ENCODE measurements at regions not wholly inside any gene's neighbourhood (a gene's known extent, or its start where the extent isn't known, plus 50 kb on each side); places are given as distances from the start of the nearest gene placed in this dataset.
"Not testable (repeated sequence)": the region's sequence is repeated elsewhere in the genome, so short reads cannot be mapped to it uniquely, and the experiment has no call there.

- H3K27ac ChIP-seq, result no peak overlapping the region
- DNase-seq, result no peak
- intact Hi-C loops (cut with DNase I), result no loop called here
- H3K9me3 ChIP-seq, result no peaks in the 10 kb centered on the region
- no peak overlapping the region for H3K4me3 ChIP-seq
- no peak for ATAC-seq
- no peaks in the 10 kb centered on the region for H3K36me3 ChIP-seq
- H3K27me3 ChIP-seq (ENCODE audit: low read depth), result no peaks in the 10 kb centered on the region
- TF ChIP-seq, protein P1, sequence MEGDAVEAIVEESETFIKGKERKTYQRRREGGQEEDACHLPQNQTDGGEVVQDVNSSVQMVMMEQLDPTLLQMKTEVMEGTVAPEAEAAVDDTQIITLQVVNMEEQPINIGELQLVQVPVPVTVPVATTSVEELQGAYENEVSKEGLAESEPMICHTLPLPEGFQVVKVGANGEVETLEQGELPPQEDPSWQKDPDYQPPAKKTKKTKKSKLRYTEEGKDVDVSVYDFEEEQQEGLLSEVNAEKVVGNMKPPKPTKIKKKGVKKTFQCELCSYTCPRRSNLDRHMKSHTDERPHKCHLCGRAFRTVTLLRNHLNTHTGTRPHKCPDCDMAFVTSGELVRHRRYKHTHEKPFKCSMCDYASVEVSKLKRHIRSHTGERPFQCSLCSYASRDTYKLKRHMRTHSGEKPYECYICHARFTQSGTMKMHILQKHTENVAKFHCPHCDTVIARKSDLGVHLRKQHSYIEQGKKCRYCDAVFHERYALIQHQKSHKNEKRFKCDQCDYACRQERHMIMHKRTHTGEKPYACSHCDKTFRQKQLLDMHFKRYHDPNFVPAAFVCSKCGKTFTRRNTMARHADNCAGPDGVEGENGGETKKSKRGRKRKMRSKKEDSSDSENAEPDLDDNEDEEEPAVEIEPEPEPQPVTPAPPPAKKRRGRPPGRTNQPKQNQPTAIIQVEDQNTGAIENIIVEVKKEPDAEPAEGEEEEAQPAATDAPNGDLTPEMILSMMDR (IDR thresholded peaks at IDR 0.05), result no peak
- no peaks in the 10 kb centered on the region for H3K4me1 ChIP-seq
Observed at GRCh38 chrX:55841962-55842752, 124.6 kb downstream of the RRAGB start.

GRCh38 chrX:55866779-55867178 is 149.2 kb downstream of the RRAGB start:
- intact Hi-C loops (cut with DNase I); H3K4me3 ChIP-seq; H3K27ac ChIP-seq; H3K36me3 ChIP-seq; DNase-seq; H3K27me3 ChIP-seq (ENCODE audit: low read depth); ATAC-seq; H3K9me3 ChIP-seq; H3K4me1 ChIP-seq: not testable (repeated sequence)

GRCh38 chrX:55867181-55867651 is 149.7 kb downstream of the RRAGB start:
- H3K4me1 ChIP-seq, result no peaks in the 10 kb centered on the region
- no peaks in the 10 kb centered on the region for H3K27me3 ChIP-seq (ENCODE audit: low read depth)
- TF ChIP-seq, protein P1 (IDR thresholded peaks at IDR 0.05), result no peak
- intact Hi-C loops (cut with DNase I), result no loop called here
- H3K9me3 ChIP-seq, result no peaks in the 10 kb centered on the region
- DNase-seq (no peak), ATAC-seq (no peak)
- H3K4me3 ChIP-seq, result no peak overlapping the region
- no peaks in the 10 kb centered on the region for H3K36me3 ChIP-seq
- H3K27ac ChIP-seq, result no peak overlapping the region

DNA sequence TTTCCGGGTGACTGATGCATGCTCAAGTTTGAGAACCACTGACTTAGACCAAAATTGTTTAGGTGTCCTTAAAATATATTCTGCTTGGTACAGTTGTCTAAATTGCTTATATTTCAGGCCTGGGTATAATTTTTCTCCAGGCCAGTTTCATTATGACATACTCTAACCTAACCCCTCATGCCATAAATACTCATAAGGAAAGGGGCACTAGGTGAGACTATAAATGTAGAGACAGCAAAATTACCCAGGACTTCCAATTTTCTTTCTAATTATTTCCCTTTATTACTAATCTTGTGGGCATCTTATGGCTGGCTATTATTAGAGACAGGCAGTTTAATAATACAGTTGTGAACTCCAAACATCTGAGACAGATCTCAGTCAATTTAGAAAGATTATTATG is 150.2 kb downstream of the RRAGB start:
- Histone ChIP-seq H3K4me3 (no peak overlapping the region), H3K9me3 (no peaks in the 10 kb centered on the region), H3K27me3 (ENCODE audit: low read depth) (no peaks in the 10 kb centered on the region), H3K27ac (no peak overlapping the region), H3K4me1 (no peaks in the 10 kb centered on the region), H3K36me3 (no peaks in the 10 kb centered on the region)
- DNase-seq, result no peak
- ATAC-seq, result no peak
- intact Hi-C loops (cut with DNase I), result no loop called here
- TF ChIP-seq, protein P1 (IDR thresholded peaks at IDR 0.05), result no peak

- no peak for ATAC-seq
- no peaks in the 10 kb centered on the region for H3K36me3 ChIP-seq
Observed at GRCh38 chrX:55874807-55875206, 157.3 kb downstream of the RRAGB start.

GRCh38 chrX:55883541-55883940 is 166.0 kb downstream of the RRAGB start:
- H3K27me3 ChIP-seq (ENCODE audit: low read depth), result not testable (repeated sequence)

More at GRCh38 chrX:55874807-55875206, 157.3 kb downstream of the RRAGB start:
- Histone ChIP-seq H3K9me3 (no peaks in the 10 kb centered on the region), H3K27me3 (ENCODE audit: low read depth) (no peaks in the 10 kb centered on the region), H3K4me1 (no peaks in the 10 kb centered on the region), H3K27ac (no peak overlapping the region), H3K4me3 (no peak overlapping the region)
- TF ChIP-seq, protein P1 (IDR thresholded peaks at IDR 0.05), result no peak
- intact Hi-C loops (cut with DNase I), result no loop called here
- DNase-seq, result no peak

More at GRCh38 chrX:55883541-55883940, 166.0 kb downstream of the RRAGB start:
- ATAC-seq; H3K4me1 ChIP-seq; H3K4me3 ChIP-seq; DNase-seq; intact Hi-C loops (cut with DNase I); H3K27ac ChIP-seq; H3K9me3 ChIP-seq; H3K36me3 ChIP-seq: not testable (repeated sequence)
